ENCODE measurements at regions not wholly inside any gene's neighbourhood (a gene's known extent, or its start where the extent isn't known, plus 50 kb on each side); places are given as distances from the start of the nearest gene placed in this dataset.
A peak's percentile ranks its signal among the peaks of the same experiment; 100 is the strongest.

DNA sequence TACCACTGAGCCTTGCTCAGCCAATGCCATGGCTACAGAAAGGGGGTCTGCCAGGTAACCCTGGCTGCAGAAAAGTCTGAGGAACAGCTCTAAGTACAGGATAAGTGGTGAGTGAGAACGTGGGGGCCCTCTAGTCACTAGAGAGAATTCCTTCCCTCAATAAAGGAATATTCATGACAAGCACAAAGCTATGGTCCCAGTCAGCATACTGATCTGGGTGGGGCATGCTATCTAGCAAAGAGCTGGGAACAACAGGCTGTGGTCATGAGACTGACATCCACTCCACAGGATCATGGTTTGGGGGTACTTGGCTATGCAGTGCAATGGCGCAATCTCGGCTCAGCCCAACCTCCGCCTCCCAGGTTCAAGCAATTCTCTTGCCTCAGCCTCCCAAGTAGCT lies 140.4 kb downstream of the MTHFS start:
- Histone ChIP-seq H3K9me3 (peaks cover 0 to under 1% (median 0%) of the 10 kb centered on the region in 12 donors), H3K27me3 (no peaks in the 10 kb centered on the region), H3K4me1 (no peaks in the 10 kb centered on the region), H3K4me3 (no peak overlapping the region), H3K27ac (no peak overlapping the region), H3K36me3 (no peaks in the 10 kb centered on the region)
- ATAC-seq (no peak), DNase-seq (no peak)
- 89 to 91% (median 90%) methylated on average over 4 of the region's 4 CpGs for WGBS, 4 donors
- TF ChIP-seq, protein P1, sequence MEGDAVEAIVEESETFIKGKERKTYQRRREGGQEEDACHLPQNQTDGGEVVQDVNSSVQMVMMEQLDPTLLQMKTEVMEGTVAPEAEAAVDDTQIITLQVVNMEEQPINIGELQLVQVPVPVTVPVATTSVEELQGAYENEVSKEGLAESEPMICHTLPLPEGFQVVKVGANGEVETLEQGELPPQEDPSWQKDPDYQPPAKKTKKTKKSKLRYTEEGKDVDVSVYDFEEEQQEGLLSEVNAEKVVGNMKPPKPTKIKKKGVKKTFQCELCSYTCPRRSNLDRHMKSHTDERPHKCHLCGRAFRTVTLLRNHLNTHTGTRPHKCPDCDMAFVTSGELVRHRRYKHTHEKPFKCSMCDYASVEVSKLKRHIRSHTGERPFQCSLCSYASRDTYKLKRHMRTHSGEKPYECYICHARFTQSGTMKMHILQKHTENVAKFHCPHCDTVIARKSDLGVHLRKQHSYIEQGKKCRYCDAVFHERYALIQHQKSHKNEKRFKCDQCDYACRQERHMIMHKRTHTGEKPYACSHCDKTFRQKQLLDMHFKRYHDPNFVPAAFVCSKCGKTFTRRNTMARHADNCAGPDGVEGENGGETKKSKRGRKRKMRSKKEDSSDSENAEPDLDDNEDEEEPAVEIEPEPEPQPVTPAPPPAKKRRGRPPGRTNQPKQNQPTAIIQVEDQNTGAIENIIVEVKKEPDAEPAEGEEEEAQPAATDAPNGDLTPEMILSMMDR (IDR thresholded peaks at IDR 0.05): no peak
- TF ChIP-seq POLR2A (IDR thresholded peaks at IDR 0.05): no peak
- intact Hi-C loops (cut with DNase I): no loop called here

DNA sequence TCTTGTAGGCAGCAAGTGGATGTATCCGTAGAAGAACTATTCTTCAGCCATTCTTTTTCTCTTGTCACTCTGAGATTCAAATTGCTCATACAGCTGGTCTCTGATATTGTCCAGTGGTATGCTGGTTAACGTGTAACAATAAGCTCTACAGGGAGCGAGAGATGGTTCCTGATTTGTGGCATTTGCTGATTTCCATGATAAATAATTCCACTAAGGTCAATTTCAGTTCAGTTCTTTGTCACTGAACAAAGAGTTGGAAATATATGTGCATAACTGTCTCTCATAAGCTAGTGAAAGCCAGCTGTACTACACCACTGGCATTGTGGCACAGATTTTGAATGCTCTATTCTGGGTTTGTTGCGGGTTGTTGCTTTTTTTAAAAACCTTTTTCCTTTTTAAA lies 131.7 kb downstream of the MTHFS start:
- 77 to 81% (median 78%) methylated on average over 4 of the region's 4 CpGs for WGBS, 4 donors
- Histone ChIP-seq H3K9me3 (peaks cover 0 to 6% (median 0%) of the 10 kb centered on the region in 12 donors), H3K4me3 (no peak overlapping the region), H3K4me1 (no peaks in the 10 kb centered on the region), H3K27ac (no peak overlapping the region), H3K36me3 (no peaks in the 10 kb centered on the region), H3K27me3 (no peaks in the 10 kb centered on the region)
- ATAC-seq (no peak), DNase-seq (no peak)
- TF ChIP-seq, protein P1 (IDR thresholded peaks at IDR 0.05): no peak
- no peak for TF ChIP-seq POLR2A (IDR thresholded peaks at IDR 0.05)
- intact Hi-C loops (cut with DNase I): loop anchor here in 1 of 10 donors (10.0 kb wide), 1 partner anchor 540 kb away; no protein-coding TSS in a partner anchor

DNA sequence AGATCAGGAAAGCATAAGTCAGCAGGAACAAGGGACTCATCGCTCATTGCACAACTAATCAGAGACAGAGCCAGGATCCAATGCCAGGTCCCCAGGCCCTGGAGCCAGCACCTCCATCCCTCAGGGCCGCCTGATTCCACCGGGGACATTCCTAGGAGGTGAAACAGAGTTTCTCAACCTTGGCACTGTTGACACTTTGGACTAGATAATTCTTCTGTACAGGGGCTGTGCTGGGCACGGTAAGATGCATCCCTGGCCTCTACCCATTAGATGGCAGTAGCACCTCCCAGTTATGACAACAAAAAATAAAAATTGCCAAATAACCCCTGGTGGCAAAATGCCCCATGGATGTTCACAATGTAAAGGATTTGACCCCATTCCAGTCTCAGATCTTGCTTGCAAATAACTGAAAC lies 127.7 kb downstream of the MTHFS start:
- intact Hi-C loops (cut with DNase I): loop anchor here in 1 of 10 donors (10.0 kb wide), 1 partner anchor 536 kb away; no protein-coding TSS in a partner anchor
- no peak overlapping the region for H3K4me3 ChIP-seq
- no peak for DNase-seq
- TF ChIP-seq, protein P1 (IDR thresholded peaks at IDR 0.05): peak in 8 of 12 donors; percentile 13 to 38 (median 25)
- TF ChIP-seq POLR2A (IDR thresholded peaks at IDR 0.05): no peak
- peaks cover 0 to 5% (median 0%) of the 10 kb centered on the region in 12 donors for H3K9me3 ChIP-seq
- WGBS, 4 donors: 62 to 77% (median 74%) methylated on average over 2 to 4 of the region's 4 CpGs
- H3K4me1 ChIP-seq: no peaks in the 10 kb centered on the region
- no peaks in the 10 kb centered on the region for H3K36me3 ChIP-seq
- ATAC-seq: no peak
- H3K27me3 ChIP-seq: peaks cover 0 to 4% (median 0%) of the 10 kb centered on the region in 9 donors
- H3K27ac ChIP-seq: no peak overlapping the region

DNA sequence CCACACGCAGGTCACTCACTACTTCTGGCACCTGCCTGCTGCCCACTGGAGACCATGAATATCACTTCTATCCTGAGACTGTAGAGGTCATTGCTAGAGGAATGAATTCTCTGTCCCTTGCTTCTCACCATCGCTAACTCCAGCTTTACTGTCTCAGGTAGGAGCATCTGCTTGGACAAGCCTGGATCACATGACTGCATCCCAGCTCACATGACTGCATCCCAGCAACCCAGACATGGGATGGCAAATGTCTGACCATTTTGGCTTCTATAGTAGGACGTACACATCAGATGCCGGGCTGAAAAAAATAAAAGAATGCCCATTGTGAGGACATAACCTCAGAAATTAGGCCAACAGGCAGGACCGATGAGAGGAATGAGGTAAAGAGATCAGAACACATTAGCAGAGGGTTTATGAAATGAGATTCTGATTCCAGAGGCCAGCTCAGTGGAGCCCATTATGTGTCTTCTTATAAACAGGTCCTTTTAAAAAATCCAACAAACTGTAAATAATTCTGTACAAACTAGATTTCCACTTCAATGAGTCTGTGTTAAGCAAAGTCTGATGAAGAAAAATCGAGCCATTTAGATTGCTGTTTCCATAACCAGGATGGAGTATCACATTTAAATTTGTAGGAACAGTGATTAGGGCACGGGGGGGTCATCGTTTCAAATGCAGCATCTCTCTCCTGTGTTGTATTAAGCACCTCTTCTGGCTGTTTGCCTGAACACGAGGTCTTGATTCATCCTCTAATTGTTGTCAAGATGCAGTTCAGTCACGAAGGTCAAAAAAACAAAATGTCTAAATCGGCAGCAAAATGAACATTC lies 126.7 kb downstream of the MTHFS start:
- DNase-seq (no peak), ATAC-seq (no peak)
- intact Hi-C loops (cut with DNase I): loop anchor here in 3 of 10 donors (5.0 to 10.0 kb wide), 3 partner anchors 75 to 535 kb away; no protein-coding TSS in a partner anchor
- Histone ChIP-seq H3K4me1 (no peaks in the 10 kb centered on the region), H3K27ac (no peak overlapping the region), H3K36me3 (no peaks in the 10 kb centered on the region), H3K27me3 (peaks cover 0 to 4% (median 0%) of the 10 kb centered on the region in 9 donors), H3K9me3 (peaks cover 0 to 5% (median 0%) of the 10 kb centered on the region in 12 donors), H3K4me3 (no peak overlapping the region)
- WGBS, 4 donors: 73 to 86% (median 81%) methylated on average over 11 of the region's 11 CpGs
- TF ChIP-seq, protein P1 (IDR thresholded peaks at IDR 0.05): no peak
- TF ChIP-seq POLR2A (IDR thresholded peaks at IDR 0.05): no peak
